T1000 (cell line): ENCODE measurements at regions not wholly inside any gene's neighbourhood (a gene's known extent, or its start where the extent isn't known, plus 50 kb on each side); places are given as distances from the start of the nearest gene placed in this dataset.
"Not testable (repeated sequence)": the region's sequence is repeated elsewhere in the genome, so short reads cannot be mapped to it uniquely, and the experiment has no call there.

Experiments
- DNase-seq: peaks from one replicate; lab custom pipeline; 2025; ENCODE audit warnings: mixed read lengths; lab: John Stamatoyannopoulos, UW

DNA sequence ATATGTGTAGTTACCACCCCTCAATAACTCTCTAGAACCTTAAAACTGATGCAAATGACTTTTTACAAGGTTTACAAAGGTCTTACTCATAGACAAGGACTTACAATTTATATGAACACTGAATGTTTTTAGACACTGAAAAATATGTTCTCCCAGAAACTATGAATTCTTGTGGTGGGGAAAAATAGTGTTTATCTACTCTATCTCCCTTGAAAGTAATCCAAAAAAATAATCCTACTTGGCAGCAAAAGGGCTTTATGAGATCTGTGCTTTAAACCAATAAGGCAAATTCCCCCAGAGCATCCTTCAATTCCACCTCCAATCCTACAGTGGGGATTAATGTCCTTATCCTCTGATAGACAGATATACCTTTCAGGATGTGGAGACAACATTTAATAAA is 1984.1 kb upstream of the RAG2 start:
- no peak for DNase-seq

DNA sequence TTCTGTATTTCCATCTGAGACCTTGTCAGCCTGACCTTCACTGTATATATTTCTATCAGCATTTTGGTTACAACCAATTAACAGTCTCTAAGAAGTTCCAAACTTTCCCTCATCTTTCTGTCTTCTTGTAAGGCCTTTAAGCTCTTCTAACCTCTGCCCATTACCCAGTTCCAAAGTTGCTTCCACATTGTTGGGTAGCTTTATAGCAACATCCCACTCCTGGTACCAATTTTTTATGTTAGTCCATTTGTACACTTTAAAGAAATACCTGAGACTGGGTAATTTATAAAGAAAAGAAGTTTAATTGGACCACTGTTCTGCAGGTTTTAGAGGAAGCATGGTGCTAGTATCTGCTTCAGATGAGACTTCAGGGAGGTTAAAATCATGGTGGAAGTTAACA is 1979.7 kb upstream of the RAG2 start:
- DNase-seq = no peak

DNA sequence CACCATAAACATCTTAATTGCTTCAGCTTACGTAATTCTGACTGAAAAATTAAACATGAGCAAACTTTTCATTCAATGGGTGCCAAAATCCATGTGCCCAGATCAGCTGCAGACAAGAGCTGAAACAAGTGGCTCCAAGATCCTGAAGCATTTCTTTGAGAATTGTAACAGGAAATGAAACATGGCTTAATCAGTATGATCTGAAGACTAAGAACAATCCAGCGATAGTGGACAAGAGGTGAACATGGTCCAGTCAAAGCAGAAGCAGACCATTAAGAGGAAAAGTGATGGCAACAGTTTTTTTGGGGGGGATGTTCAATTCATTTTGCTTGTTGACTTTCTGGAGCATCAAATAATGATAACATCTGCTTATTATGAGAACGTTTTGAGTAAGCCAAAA is 1964.5 kb upstream of the RAG2 start:
- DNase-seq = no peak

DNA sequence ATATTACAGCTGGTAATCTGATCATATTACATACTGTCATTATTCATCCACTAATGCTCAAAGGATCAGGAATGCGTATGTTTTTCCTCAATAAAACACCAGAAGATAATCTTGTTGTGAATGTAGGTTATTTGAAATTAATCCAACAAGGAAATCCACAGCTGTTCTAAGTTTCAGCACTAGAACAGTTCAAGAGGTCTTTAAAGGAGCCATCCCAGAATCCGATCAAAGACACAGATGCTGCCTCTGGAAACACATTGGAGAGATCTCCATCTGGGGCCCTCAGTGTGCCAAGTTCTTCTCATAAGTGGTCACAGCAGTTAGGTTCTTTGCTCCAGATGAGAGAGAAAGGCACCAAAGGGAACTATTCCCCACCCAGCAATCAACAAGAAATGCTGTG is 1955.1 kb upstream of the RAG2 start:
- no peak for DNase-seq

DNA sequence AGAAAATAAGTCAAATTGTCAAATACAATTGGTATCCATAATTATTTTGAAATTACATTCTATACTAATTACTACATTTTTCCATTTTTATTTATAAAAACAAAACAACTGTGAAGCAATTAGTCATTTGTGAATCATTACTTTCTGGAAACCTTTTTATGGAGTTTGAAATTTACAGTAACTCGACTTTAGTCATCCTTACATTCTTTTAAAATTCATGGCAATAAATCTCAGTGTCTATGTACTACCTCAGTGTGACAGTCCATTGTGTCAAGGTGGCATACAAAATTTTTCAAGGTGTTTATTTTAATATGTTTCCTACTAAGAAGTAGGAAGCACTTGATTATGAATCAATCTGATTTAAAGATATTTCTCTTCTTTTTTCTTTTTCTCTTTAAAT is 1949.4 kb upstream of the RAG2 start:
- no peak for DNase-seq

DNA sequence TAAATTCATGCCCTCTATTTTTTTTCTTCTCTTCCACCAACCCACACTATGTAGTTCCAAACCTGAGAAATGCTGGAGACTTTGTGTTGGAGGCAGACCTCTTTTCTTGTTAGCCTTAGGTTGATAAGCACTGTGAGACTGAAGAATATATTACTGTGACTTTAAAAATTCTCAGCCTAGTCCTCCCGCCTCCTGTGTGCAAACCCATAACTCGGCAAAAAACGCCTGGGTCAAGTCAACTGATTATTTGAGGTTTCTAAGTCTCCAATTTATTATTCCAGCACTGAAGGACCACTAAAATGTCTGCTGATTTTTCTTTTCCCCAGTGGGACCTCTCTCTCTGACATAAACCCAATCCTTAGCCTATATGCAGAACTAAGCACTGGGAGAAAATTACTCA is 1946.0 kb upstream of the RAG2 start:
- no peak for DNase-seq

DNA sequence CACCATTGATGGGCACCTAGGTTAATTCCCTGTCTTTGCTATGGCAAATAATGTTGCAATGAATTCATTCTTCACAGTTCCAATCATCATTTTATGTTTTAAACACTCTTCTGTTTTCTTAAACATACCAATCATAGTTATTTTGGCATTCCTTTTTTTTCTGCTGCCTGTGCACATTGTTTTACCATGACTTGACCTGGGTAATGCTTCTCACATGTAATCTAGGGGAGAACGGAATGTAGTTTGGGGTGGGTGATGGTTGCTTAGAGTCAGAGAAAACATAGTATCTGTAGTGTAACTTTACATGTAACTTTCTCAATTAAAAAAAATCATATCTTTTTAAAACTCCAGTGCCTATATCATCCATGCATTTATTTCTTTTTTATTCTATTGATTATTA is 1945.3 kb upstream of the RAG2 start:
- DNase-seq = no peak

DNA sequence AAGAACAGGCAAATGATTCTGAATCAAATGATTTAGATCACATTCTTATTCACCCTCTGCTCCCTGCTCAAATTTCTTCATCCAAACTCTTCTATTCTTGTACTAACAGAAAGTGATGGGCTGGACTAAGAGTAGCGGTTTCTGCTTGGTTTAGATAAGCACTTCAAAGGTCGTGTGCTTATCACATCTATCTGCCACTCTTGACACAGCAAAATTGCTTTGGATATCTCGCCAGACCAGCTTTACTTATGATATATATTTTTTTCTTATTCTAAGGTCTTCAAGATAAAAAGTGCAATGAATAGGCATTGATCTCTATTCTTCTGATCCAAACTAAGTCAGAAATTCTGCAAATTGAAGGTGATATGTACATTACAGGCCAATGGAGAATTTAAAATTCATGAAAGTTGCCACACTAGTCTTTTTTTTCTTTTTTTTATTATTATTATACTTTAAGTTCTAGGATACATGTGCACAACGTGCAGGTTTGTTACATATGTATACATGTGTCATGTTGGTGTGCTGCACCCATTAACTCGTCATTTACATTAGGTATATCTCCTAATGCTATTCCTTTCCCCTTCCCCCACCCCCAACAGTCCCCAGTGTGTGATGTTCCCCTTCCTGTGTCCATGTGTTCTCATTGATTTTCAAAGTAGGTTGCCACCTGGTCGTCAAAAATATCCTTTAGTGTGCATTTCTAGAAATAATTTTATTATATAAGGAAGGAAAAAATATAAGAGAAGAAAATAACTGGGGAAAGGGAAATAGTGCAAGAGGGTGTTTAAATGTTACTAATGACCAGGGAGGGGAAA is 1941.0 kb upstream of the RAG2 start:
- no peak for DNase-seq

DNA sequence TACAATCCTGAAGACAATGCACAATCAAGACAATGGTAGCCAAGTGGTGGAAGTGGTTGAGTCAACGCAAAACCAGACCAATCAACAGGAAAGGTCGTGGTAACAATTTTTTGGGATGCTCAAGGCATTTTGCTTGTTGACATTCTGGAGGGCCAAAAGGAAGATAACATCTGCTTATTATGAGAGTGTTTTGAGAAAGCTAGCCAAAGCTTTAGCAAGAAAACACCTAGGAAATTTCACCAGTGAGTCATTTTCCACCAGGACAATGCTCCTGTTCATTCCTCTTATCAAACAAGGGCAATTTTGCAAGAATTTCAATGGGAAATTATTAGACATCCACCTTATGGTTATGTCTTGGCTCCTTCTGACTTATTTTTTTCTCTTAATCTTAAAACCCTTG is 1932.2 kb upstream of the RAG2 start:
- DNase-seq = no peak

DNA sequence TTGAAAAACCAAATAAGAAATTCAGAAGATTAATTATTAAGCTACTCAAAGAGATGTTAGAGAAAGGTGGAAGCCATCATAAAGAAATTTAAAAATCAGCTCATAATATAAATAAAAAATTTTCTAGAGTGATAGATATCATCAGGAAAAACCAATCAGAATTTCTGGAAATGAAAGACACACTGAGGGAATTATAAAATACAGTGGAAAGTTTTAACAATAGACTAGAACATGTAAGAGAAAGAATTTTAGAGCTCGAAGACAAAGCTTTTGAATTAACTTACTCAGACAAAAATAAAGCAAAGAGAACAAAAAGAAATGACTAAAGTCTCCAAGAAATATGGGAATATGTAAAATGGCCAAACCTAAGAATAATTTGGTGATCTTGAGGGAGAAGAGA is 1926.9 kb upstream of the RAG2 start:
- no peak for DNase-seq

DNA sequence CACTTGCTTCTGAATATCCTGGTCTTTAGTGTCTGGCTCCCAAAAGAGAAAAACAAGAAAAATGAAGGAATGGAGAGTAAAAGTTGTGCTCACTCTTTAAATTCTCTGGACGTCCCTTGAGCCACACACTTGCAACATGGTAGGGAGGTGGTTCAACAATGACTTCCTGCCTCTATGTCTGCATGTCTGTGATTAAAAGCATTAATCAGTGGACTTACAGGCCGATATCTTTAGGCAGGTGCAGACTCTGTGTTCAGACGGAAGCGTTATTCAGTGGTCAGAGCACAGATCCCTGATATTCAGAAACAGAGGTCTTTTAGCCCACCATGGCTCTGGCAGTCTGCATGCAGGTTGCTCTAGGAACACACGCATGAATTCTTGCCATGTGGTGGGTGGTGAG is 1920.0 kb upstream of the RAG2 start:
- DNase-seq = no peak

DNA sequence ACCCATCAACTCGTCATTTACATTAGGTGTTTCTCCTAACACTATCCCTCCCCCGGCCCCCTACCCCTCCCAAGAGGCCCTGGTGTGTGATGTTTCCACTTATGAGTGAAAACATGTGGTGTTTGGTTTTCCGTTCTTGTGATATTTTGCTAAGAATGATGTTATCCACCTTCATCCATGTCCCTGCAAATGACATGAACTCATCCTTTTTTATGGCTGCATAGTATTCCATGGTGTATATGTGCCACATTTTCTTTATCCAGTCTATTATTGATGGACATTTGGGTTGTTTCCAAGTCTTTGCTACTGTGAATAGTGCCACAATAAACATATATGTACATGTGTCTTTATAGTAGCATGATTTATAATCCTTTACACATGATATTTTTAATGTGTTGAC is 1914.8 kb upstream of the RAG2 start:
- not testable (repeated sequence) for DNase-seq

DNA sequence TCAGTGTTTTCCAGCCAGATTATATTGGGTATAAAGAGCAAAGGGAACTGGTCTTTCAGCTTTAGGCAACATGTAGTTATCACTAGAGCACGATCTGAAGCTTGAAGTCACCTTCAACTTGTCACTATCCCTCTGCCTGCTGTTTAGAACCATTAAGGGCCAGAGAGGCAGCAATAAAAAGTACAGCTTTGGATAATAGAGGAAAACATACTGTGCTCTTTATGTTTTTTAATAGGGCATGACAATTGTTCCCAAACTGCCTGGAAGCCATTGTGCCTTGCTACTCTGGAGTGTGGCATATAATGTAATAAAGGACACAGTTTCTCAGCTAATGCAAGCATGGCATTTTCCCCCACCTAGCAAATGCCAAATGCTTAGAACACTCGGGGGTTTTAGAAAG is 1912.0 kb upstream of the RAG2 start:
- DNase-seq = no peak

DNA sequence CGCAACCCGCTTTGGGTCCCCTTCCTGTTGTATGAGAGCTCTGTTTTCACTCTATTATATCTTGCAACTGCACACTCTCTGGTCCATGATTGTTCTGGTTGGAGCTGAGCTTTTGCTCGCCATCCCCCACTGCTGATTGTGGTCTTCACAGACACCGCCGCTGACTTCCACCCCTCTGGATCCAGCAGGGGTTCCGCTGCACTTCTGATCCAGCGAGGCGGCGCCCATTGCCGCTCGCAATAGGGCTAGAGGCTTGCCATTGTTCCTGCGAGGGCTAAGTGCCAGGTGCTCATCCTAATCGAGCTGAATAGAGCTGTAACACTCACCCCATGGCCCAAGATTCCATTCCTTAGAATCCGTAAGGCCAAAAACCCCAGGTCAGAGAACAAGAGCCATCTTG is 1905.8 kb upstream of the RAG2 start:
- no peak for DNase-seq

DNA sequence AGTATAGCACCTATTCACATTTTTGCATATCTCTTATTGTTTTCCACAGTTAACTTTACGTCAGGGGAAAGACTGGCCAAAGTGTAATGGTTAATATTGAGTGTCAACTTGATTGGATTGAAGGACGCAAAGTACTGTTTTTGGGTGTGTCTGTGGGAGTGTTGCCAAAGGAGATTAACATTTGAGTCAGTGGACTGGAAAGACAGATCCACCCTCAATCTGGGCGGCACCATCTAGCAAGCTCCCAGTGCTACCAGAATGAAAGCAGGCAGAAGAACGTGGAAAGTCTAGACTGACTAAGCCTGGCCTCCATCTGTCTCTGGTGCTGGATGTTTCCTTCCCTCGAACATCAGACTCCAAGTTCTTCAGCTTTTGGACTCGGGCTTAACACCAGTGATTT is 1900.7 kb upstream of the RAG2 start:
- DNase-seq = no peak

DNA sequence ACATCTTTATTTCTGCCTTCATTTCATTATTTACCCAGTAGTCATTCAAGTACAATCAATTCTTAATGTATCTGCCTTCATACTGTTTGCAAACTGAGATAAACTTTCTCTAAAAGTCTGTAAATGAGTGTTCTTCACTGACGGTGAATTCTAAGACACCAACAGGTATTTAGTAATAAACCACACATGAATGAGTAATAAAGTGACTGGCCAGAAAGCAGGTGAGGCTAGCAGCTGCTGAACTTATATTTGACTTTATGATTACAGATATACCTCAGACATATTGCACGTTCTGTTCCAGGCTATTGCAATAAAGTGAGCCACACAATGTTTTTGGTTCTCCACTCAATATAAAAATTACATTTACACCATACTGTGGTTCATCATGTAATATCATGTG is 1894.0 kb upstream of the RAG2 start:
- DNase-seq = no peak

DNA sequence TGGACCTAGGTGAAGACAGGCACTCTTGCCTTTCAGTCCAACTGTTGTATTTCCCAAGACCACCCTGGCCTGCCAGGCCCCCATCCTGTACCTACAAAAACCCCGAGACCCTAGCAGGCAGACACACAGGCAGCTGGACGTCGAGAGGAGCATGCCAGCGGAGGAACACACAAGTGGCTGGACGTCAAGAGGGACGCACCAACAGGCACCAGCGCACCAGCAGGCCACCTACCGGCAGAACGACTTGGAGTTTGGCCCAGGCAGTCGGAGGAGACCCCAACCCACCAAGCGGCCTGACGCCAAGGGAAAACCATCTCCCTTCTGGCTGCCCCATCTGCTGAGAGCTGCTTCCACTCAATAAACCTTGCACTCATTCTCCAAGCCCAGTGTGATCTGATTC is 1883.4 kb upstream of the RAG2 start:
- DNase-seq = no peak

DNA sequence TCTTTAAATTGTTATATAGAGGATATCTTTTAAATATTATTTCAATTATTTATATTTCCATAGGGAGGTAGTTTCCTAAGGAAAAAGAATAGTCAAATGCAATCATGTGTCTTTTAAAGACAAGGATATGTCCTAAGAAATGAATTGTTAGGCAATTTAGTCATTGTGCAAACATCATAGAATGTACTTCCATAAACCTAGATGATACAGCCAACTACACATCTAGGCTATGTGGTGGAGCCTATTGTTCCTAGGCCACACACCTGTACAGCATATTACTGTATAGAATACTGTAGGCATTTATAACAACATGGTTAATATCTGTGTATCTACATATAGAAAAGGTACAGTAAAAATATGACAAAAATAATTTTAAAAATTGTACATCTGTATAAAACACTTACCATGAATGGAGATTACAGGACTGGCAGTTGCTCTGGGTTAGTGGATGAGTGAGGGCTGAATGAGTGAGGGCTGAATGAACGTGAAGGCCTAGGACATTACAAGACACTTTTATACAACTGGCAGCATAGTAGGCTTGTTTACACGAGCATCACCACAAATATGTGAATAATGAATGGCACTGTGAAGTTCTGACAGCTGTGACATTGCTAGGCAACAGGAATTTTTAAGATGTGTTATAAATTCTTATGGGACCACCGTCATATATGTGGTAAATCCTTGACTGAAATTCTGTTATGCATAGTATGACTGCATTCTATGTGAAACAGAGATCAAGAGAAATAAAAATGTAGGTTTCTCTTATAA is 1879.0 kb upstream of the RAG2 start:
- no peak for DNase-seq

DNA sequence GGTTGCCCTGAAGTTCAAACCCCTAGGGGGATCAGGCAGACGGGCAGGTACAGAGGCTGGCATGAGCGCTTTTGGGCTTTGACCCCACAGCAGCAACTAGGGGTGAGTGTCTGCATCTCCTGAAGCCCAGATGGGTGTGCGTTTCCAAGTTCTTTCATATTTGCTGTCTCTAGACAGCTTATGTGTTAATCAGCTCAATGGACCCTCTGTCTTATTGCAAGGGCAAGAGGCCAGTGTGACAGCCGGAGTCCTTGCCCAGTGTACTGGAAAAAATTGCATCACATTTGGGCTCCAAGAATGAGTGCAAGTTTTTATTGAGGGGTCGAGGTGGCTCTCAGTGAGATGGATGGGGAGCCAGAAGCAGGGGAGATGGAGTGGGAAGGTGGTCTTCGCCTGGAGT is 1863.7 kb upstream of the RAG2 start:
- DNase-seq = no peak

DNA sequence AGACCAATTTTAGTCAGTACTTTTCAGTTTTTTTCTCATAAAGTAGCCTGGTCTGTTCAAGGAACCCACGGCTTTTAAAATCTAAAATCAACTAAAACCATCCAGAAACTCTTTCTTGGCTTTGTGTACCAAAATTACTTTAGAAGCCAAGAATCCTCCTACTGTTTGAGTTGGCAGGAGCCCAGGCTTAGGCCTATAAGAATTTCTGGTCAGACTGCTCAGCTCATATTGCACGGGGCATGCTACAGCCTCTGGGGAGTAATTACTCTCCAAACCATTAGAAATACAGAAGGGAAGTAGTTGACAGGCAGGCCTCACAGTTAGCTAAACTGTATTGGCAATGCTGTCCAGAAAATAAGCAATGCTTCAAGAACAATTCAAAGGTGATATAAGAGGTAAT is 1862.9 kb upstream of the RAG2 start:
- peak; percentile 45 for DNase-seq

DNA sequence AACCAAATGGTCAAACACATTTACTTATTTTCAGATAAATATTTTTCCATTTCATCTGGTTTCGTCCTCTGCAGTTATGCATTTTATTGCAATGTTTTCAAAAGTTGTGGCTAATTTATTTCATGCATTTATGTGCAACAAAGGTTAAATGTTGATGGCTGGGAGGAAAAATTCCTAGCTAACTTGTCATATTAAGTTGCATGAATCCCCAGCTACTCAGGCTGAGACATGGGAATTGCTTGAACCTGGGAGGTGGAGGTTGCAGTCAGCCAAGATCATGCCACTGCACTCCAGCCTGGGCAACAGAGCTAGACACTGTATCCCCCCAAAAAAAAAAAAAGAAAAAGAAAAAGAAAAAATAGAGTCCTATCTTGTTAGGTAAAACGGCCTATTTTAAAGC is 1862.4 kb upstream of the RAG2 start:
- DNase-seq = no peak

DNA sequence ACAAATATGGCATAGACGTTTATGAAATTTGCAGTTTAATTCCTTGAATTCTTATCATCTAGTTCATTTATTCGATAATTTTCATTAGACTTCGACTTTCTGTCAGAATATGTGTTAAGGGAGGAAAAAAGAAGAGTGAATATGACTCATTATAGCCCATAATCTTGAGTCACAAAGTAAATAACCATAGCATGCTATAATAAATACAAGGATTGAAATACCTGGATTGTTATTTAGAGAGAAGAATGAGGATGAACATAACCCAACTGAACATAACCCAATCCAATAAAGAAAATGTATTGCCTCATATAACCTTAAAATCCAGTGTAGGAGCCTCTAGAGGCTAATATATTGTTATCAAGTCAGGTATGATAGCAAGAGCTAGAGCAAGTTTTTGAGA is 1858.3 kb upstream of the RAG2 start:
- no peak for DNase-seq

DNA sequence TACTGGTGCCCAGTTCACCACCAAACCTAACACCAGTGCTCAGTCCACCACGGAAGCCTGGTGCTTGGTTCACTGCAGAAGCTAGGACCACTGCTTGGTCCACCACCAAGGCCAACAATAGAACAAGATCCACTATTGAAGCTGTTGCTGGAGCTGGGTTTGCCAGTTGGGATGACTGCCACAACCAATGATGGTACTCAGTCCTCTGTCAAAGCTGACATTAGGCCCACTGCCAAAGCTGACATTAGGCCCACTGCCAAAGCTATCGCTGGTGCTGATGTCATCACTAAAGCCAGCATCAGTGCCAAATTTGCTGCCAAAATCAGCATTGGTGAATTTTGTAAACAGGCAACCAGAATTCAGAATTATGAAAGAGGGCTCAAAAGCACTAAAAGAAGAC is 1850.2 kb upstream of the RAG2 start:
- DNase-seq = no peak

DNA sequence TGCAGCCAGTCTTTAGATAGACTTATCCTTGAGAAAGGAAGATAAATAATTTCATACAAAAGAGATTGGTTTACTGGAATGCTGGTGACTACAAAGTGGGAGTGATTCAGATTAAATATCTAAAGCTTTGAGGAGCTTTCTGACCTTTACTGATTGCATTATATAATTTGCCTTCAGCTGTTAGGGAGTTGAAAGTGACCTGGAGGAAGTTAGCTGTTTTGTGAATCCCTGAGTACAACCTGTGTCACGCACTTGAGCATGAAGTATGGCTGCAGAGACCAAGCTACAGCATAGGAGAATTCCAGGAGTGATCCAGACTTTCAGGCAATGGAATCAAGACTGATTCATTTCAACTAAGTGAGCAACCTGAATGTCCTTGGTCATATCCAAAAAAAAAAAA is 1848.3 kb upstream of the RAG2 start:
- no peak for DNase-seq
